ENCODE measurements at regions not wholly inside any gene's neighbourhood (a gene's known extent, or its start where the extent isn't known, plus 50 kb on each side); places are given as distances from the start of the nearest gene placed in this dataset.

DNA sequence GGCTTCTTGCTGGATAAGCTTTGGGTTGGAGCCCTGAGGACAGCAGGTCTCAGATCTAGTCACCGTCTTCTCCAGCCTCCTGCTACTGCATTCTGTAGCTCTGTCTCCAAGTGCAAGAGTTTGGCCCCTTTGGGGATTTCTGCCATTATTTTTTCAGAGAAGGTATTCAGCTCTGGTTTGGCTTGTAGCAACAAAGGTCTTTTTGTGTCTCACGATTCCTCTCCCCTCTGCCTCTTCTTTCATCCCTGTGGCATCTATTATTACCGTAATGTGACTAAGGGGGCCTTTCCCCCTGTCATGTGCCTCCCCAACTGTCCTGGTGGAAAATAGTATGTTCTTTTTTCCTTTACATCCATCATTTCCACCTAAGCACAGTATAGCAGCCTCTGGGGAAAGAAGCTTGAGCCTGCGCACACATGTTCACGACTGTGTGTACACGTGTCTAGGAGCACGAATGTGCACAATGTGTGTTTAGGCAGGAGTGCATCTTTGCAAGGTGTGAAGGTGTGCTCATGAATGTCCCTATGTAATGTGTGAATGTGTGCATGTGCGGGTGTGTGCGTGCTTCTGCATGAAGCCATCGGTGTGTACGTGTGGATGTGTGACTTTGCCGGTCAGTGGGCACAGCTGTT, 273.9 kb downstream of the ZNF536 start:
- Histone ChIP-seq H4K8ac (replicated peaks; ENCODE audit: insufficient read length, low read depth, low read length) (no peak overlapping the region), H2BK12ac (ENCODE audit: insufficient read length, low read depth, low read length) (no peak overlapping the region), H2AK5ac (ENCODE audit: insufficient read length, low read length) (no peak overlapping the region), H3K79me1 (ENCODE audit: insufficient read depth, low read depth, low read length, poor library complexity, severe bottlenecking) (no peaks in the 10 kb centered on the region), H3K23me2 (ENCODE audit: insufficient read length, low read depth, low read length, poor library complexity, severe bottlenecking) (no peaks in the 10 kb centered on the region), H3K18ac (ENCODE audit: insufficient read length, low read depth, low read length) (no peak overlapping the region), H2BK5ac (ENCODE audit: insufficient read length, low read length) (no peak overlapping the region), H3K9ac (ENCODE audit: extremely low read depth, insufficient read length, low read length) (no peak overlapping the region), H3K14ac (ENCODE audit: insufficient read depth, low read length) (no peak overlapping the region), H2AFZ (ENCODE audit: low read length) (no peak overlapping the region), H4K5ac (ENCODE audit: insufficient read length, low read depth, low read length) (no peak overlapping the region), H3K79me2 (ENCODE audit: insufficient read depth, low read length) (no peaks in the 10 kb centered on the region; the same call in 1 of the 2 replicates), H3T11ph (ENCODE audit: low read length) (no peak overlapping the region), H3K23ac (ENCODE audit: insufficient read length, low read depth, low read length) (no peak overlapping the region), H3K27ac (ENCODE audit: insufficient read length, low read depth, low read length) (no peak overlapping the region), H2BK15ac (ENCODE audit: low read depth, low read length) (no peak overlapping the region), H4K20me1 (ENCODE audit: control insufficient read depth, insufficient read depth, insufficient read length) (no peaks in the 10 kb centered on the region), H2BK20ac (ENCODE audit: low read depth, low read length, poor library complexity, severe bottlenecking) (no peak overlapping the region), H3K4ac (ENCODE audit: low read depth, low read length) (no peak overlapping the region), H3K4me2 (ENCODE audit: insufficient read depth, insufficient read length, low read length) (no peak overlapping the region), H3K4me1 (ENCODE audit: insufficient read depth, low read length) (no peaks in the 10 kb centered on the region), H3K9me3 (ENCODE audit: control insufficient read depth, low read depth, low read length) (no peaks in the 10 kb centered on the region), H4K91ac (ENCODE audit: insufficient read length, low read depth, low read length) (no peak overlapping the region), H3K27me3 (ENCODE audit: insufficient read depth, low read length) (no peaks in the 10 kb centered on the region), H2BK120ac (ENCODE audit: low read depth, low read length, poor library complexity, severe bottlenecking) (no peak overlapping the region), H3K56ac (ENCODE audit: insufficient read length, low read depth, low read length) (no peak overlapping the region)
- Mint-ChIP-seq H3K27me3 (ENCODE audit: low read depth) (peaks cover 3% of the 10 kb centered on the region), H3K36me3 (ENCODE audit: insufficient read depth in 1 of 3, low read depth in 3 of 3) (no peaks in the 10 kb centered on the region), H3K4me3 (no peak overlapping the region), H3K9me3 (no peaks in the 10 kb centered on the region), H3K27ac (no peak overlapping the region), H3K4me1 (peaks cover 26 to 35% of the 10 kb centered on the region in 2 experiments)
- no CpG with 5 or more reads among the region's 12 CpGs for WGBS (ENCODE audit: extremely low coverage, insufficient read length, low lambda C conversion rate)
- TF ChIP-seq, protein P1, sequence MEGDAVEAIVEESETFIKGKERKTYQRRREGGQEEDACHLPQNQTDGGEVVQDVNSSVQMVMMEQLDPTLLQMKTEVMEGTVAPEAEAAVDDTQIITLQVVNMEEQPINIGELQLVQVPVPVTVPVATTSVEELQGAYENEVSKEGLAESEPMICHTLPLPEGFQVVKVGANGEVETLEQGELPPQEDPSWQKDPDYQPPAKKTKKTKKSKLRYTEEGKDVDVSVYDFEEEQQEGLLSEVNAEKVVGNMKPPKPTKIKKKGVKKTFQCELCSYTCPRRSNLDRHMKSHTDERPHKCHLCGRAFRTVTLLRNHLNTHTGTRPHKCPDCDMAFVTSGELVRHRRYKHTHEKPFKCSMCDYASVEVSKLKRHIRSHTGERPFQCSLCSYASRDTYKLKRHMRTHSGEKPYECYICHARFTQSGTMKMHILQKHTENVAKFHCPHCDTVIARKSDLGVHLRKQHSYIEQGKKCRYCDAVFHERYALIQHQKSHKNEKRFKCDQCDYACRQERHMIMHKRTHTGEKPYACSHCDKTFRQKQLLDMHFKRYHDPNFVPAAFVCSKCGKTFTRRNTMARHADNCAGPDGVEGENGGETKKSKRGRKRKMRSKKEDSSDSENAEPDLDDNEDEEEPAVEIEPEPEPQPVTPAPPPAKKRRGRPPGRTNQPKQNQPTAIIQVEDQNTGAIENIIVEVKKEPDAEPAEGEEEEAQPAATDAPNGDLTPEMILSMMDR (conservative IDR thresholded peaks at IDR 0.05) = no peak
- no peak for DNase-seq

Measured in H9 (cell line).